HG02763 (cell line): ENCODE measurements at regions not wholly inside any gene's neighbourhood (a gene's known extent, or its start where the extent isn't known, plus 50 kb on each side); places are given as distances from the start of the nearest gene placed in this dataset.

Experiments used
- ATAC-seq: cut with Tn5 transposase; IDR thresholded peaks from one replicate; pipeline ENCODE4 v1.9.1; 2021; ENCODE audit warnings: mild to moderate bottlenecking, moderate library complexity; ENCODE audit not compliant: unreplicated experiment

- no peak for ATAC-seq
Measured at GRCh38 chr10:31754803-31755624, 173.6 kb downstream of the ARHGAP12 start.

DNA sequence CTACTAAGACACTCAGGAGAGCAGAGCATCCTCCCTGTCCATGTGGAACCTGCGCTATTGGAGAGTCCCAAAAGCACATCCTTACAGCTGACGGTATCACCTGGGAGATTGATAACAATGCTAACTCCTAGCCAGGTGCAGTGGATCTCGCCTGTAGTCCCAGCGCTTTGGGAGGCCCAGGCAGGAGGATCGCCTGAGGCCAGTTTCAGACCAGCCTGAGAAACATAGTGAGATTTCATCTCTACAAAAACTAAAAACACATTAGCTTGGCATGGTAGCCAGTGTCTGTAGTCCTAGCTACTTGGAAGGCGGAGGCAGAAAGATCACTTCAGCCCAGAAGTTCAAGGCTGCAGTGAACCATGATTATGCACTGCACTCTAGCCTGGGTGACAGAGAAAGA is 174.9 kb downstream of the ARHGAP12 start:
- no peak for ATAC-seq

GRCh38 chr10:31752170-31752569 is 176.5 kb downstream of the ARHGAP12 start:
- ATAC-seq = no peak

- no peak for ATAC-seq
Measured at GRCh38 chr10:31751738-31752080, 176.9 kb downstream of the ARHGAP12 start.

DNA sequence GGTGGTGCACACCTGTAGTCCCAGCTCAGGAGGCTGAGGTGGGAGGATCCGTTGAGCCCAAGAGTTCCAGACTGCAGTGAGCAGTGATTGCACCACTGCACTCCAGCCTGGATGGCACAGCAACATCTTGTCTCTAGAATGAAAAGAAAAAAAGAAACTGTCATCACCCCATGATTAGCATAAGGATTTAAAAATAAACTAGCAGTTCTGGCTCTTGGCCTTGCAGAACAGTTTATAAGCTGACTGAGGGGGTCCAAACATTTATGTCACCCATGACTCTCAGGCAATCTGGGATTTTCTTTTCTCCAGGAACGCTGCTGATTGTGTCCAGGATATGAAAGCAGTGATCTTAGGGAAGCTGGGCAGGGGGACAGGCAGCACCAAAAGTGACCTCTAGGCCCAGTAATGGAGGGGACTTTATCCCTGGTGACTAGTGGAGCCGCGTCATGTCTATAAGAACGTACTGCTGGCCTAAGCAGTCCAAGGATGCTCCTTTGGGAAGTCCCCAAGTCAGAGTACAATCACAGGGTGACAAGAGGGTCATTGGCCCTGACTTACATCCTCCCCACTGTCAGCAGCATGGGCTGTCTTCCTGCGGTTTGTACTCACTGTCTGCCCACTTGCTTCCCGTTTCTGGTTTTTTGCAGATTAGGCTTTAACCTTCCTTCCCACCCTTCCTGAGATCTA is 177.4 kb downstream of the ARHGAP12 start:
- ATAC-seq = no peak

DNA sequence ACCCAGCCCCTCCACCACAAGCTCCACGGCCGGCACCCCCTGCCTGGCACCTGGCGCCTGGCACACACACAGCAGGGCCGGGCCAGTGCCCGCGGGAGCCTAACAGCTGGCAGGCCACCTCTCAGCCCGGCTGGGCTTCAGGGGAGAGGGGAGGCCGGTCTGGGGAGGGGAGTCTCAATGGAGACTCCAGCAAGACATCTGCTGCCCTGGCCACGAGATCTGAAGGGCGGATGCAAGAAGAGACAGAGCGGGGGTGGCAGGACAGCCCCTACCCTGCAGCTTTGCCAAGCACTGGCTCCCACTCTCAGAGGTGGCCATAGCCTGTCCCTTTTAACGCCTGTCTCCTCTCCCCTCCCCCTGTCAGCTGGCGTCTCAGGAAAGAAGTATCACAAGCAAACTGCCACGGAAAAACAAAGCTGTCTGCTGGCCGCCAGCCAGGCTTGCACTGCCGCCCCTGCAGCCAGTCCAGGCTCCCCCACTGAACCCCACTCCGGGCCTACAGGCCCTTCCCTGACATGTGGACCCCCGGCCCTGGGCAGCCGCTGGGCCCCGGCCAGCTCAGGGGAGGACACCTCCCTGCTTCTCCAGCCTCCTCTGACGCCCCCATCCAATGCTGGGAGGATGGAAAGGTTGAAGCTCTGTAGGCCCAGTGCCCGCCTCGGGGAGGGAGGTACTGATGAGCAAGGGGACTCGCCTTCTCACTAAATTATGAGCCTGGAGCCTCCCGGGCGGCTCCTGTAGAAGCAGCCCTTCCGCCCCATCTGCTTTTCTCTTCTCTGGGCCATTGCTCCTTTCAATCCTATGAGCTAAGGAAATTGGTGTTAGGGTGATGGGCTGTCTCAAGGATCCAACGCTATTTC is 178.4 kb downstream of the ARHGAP12 start:
- ATAC-seq = no peak

DNA sequence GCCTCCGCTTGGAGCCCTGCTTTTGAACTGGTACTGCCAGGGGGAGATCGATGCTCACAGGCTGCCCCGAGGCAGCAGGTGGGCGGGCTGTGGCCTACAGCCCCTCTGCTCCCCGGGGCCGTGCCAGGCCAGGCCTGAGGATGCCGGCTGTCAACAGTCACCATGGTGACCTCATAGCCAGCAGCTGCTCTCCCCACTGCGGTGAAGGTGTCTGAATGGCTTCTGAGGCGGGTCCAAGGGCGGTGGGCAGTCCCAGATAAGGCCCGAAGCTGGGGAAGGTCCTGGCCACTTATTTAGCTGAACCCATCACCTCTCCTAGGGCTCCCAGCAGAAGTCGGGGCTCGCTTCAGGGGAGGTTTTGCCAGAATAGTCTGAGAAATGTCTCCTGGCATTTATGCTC is 179.3 kb downstream of the ARHGAP12 start:
- ATAC-seq = no peak

- ATAC-seq = no peak
Measured at GRCh38 chr10:31745612-31746376, 182.8 kb downstream of the ARHGAP12 start.

GRCh38 chr10:31744025-31744424 is 184.6 kb downstream of the ARHGAP12 start:
- ATAC-seq = no peak

DNA sequence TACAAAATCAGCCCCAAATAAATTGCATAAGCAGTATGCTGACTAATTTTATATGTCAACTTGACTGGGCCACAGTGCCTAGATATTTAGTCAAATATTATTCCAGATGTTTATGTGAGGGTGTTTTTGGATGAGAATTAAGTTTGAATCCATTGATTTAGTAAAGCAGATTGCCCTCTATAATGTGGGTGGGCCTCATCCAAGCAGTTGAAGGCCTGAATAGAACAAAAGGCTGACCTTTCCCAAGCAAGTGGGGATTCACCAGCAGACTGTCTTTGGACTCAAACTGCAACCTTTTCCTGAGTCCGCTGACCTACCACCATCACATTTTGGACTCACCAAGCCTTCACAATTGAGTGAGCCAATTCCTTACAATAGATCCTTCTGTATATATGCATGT is 186.4 kb downstream of the ARHGAP12 start:
- ATAC-seq = no peak

GRCh38 chr10:31741473-31741872 is 187.2 kb downstream of the ARHGAP12 start:
- no peak for ATAC-seq

DNA sequence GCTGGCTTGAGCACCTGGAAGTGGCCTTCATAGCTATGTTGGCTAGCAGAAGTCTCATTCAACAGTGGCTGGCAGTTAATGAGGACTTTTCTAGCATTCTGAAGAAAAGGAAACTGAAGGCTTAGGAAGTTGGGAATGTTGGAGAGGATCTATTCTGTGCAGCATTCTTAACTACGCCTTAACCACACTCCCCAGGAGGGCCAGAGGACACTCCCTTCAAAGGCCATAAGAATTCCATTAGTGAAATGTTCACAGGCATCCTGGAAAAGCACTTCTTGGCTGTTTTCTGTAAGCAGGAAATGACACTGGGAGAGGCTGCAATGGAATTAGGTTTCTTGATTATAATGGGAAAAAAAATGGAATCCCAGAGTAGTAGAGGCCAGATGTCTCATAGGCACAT is 188.9 kb downstream of the ARHGAP12 start:
- no peak for ATAC-seq

DNA sequence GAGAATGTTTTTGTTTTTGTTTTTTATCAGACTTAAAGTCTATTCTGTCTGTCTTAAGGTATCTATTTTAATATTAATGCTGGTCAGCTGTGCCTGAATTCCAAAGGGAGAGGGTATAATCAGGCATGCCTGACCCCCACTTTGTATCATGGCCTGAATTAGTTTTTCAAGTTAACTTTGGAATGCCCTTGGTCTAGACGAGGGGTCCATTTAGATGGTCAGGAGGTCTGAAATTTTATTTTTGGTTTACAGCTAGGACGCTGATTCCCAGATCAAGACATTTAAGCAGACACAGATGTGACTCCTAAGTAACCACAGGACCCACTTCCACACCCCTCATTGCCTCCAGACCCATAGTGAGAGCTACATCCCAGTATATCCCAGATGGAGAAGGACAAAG is 189.5 kb downstream of the ARHGAP12 start:
- no peak for ATAC-seq

- ATAC-seq = no peak
Measured at GRCh38 chr10:31731711-31732110, 196.9 kb downstream of the ARHGAP12 start.

DNA sequence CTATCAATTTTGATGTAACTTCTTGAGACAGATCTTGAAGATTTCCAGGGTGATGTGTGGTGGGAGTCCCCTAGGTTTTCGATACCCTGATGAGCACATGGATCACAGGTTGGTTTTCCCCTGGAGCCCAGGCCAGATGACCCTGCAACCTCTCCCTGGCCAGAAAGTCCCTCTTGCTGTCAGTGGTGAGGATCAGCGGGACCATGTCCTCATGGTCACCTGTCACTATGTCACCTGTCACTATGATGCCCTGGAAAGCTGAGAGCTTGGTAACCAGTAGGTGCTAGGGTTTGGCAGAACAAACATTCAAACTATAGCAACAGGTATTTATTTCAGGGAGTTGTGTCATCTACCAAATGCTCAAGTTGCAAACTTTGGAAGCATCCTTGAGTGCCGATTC is 197.9 kb downstream of the ARHGAP12 start:
- no peak for ATAC-seq

GRCh38 chr10:31728698-31729224 is 199.9 kb downstream of the ARHGAP12 start:
- ATAC-seq = no peak

DNA sequence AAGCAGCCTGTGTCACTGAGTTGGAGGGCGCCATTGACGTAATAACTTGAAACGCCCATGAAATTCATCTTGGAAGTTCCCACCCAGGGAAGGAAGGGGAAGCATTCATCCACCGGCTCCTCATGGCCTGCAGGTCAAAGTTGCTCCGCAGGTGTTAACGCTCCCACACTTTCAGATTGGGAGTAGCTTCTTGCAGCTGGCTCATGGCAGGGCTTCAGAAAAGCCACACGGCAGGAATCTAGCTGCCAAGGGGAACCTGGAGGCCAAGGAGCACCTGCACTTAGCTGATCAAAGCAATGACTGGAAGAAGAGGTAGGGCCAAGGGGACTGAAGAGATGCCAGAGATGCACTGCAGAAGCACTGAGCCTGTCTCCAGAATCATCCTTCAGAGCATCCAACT is 203.2 kb downstream of the ARHGAP12 start:
- ATAC-seq = no peak

GRCh38 chr10:31724296-31724695 is 204.3 kb downstream of the ARHGAP12 start:
- no peak for ATAC-seq

DNA sequence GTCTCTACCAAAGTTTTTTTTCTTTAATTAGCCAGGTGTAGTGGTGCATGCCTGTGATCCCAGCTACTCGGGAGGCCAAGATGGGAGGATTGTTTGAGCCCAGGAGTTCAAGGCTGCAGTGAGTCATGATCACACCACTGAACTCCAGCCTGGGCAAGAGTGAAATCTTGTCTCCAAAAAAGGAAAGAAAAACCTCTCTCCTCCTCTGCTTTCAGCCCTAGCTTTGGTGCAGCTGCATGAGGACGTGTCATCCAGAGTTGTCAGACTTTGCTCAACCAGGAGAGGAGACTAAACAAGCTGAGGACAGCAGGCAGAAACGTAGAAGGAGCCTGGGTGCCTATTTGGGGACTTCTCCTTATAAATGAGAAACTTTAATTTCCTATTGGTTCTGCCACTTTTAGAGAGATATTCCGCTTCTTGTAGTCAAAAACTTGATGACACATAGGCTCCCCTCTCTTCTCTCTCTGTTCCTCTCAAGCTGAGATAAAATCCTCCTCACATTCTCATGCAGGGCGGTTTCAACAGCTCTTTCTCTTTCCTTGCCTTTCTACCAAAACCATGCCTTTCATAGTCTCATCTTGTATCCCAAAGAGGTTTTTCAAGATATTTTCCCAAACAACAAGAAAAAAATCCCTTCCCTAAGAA is 205.4 kb downstream of the ARHGAP12 start:
- ATAC-seq = no peak

DNA sequence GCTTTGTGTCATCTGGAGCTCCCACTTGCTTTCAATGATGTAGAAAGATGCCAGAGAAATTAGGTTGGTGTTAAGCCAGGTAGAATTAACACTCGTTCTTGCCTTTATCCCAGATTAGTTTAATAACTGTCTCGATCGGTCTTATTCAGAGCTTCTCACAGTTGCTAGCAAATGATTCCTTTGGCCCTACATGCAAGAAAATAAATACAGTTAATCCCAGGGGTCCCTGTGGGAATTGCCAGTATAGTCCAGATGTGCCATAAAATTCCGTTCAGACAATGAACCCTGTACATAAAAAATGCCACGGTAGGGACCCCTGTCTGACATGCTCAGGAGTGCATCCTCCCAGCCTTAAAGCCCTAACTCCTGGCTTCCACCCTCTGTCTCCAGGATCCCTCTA is 207.5 kb downstream of the ARHGAP12 start:
- ATAC-seq = no peak
